Neural crest cell (in vitro differentiated cells): ENCODE measurements at regions not wholly inside any gene's neighbourhood (a gene's known extent, or its start where the extent isn't known, plus 50 kb on each side); places are given as distances from the start of the nearest gene placed in this dataset.

ENCODE experiments used
- DNase-seq: peaks from one replicate; pipeline ENCODE4 v3.0.0; 2021; ENCODE audit warnings: low read depth, mixed read lengths, low spot score
- H3K27ac Mint-ChIP-seq: one replicate; pipeline ENCODE4 v1.8.0; 2021; ENCODE audit warnings: mild to moderate bottlenecking, mixed read lengths; ENCODE audit not compliant: unreplicated experiment
- H3K27me3 Mint-ChIP-seq: 2 replicates; pipeline ENCODE4 v1.8.0; 2021; ENCODE audit warnings: low read depth, mild to moderate bottlenecking, mixed read lengths
- H3K36me3 Mint-ChIP-seq: 2 replicates; pipeline ENCODE4 v1.8.0; 2021; ENCODE audit warnings: low read depth, mild to moderate bottlenecking, mixed read lengths
- H3K4me1 Mint-ChIP-seq: 2 replicates; pipeline ENCODE4 v1.8.0; 2021; ENCODE audit warnings: mixed read lengths
- H3K4me3 Mint-ChIP-seq: one replicate; pipeline ENCODE4 v1.8.0; 2021; ENCODE audit warnings: mild to moderate bottlenecking, mixed read lengths
- H3K9me3 Mint-ChIP-seq: 2 replicates; pipeline ENCODE4 v1.8.0; 2021; ENCODE audit warnings: mixed read lengths
- CTCF ChIP-seq: fragments of 200-600 bp; sonication (generic); conservative IDR thresholded peaks from 2 replicates; pipeline ENCODE4 v1.5.0; 2021; ENCODE audit warnings: antibody characterized with exemption, mild to moderate bottlenecking

DNA sequence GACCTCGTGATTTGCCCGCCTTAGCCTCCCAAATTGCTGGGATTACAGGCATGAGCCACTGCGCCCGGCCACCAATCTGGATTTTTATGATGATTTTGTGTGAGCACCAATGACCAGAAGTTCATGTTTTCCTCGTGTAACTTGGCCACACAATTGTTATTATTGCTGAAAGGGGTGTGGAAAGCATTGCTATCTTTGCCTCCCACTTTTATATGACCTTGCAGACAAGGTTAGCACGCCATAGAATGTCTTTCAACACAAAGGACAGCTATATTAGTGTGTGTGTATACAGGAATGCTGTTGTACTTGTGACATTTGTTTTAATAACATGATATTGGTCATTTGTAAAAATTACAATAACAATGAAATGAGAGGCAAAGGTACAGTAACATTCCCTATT lies 155.0 kb upstream of the ERCC6L2 start:
- Mint-ChIP-seq H3K27ac (no peak overlapping the region), H3K36me3 (peaks cover 3% of the 10 kb centered on the region), H3K4me3 (no peak overlapping the region), H3K27me3 (no peaks in the 10 kb centered on the region), H3K4me1 (peaks cover 31% of the 10 kb centered on the region), H3K9me3 (peaks cover 11% of the 10 kb centered on the region)
- DNase-seq, result no peak
- TF ChIP-seq CTCF, result no peak

- peaks cover 2% of the 10 kb centered on the region for H3K36me3 Mint-ChIP-seq
- peaks cover 19% of the 10 kb centered on the region for H3K4me1 Mint-ChIP-seq
These were observed 156.1 kb upstream of the ERCC6L2 start for GRCh38 chr9:95719354-95719753.

GRCh38 chr9:95718263-95718662 lies 157.2 kb upstream of the ERCC6L2 start:
- Mint-ChIP-seq H3K27me3 (no peaks in the 10 kb centered on the region), H3K4me3 (no peak overlapping the region), H3K9me3 (peaks cover 9% of the 10 kb centered on the region), H3K27ac (no peak overlapping the region), H3K4me1 (peaks cover 14% of the 10 kb centered on the region), H3K36me3 (peaks cover 2% of the 10 kb centered on the region)
- TF ChIP-seq CTCF, result no peak
- no peak for DNase-seq

More at GRCh38 chr9:95719354-95719753, 156.1 kb upstream of the ERCC6L2 start:
- Mint-ChIP-seq H3K9me3 (peaks cover 11% of the 10 kb centered on the region), H3K27me3 (no peaks in the 10 kb centered on the region), H3K4me3 (no peak overlapping the region), H3K27ac (no peak overlapping the region)
- DNase-seq, result no peak
- no peak for TF ChIP-seq CTCF

DNA sequence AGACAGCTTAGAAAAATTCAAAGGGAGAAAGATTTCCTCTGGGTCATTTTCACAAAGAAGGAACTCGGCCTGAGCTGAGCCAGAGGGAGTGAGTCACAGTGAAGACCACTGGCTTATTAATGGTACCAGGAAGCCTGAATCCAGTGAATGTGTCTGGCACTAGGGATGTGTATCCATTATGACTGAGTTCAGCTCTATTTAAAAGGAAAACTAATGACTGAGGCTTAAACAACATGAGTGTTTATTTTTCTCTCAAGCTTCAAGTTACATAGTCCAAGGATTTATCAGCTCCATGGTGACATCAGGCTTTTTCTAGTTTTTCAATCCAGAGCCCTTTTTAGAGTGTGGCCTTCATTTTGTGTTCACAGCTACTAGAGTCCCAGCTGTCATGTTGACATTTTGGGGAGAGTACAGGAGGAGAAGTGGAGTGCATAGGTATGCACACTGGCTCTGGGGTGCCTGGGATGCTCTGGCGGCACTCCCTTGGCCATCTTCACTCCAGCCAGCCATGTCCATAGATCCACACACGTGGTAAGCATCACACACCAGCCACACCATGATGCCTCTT lies 159.5 kb upstream of the ERCC6L2 start:
- Mint-ChIP-seq H3K4me3 (no peak overlapping the region), H3K36me3 (peaks cover 2% of the 10 kb centered on the region), H3K27ac (no peak overlapping the region), H3K9me3 (peaks cover 9% of the 10 kb centered on the region), H3K4me1 (no peaks in the 10 kb centered on the region), H3K27me3 (no peaks in the 10 kb centered on the region)
- no peak for TF ChIP-seq CTCF
- no peak for DNase-seq

- TF ChIP-seq CTCF, result no peak
- Mint-ChIP-seq H3K4me3 (no peak overlapping the region), H3K36me3 (peaks cover 1% of the 10 kb centered on the region), H3K9me3 (peaks cover 7% of the 10 kb centered on the region), H3K27me3 (no peaks in the 10 kb centered on the region), H3K27ac (no peak overlapping the region), H3K4me1 (no peaks in the 10 kb centered on the region)
- no peak for DNase-seq
These were observed 165.0 kb upstream of the ERCC6L2 start for GRCh38 chr9:95710446-95710845.
